ENCODE measurements at regions not wholly inside any gene's neighbourhood (a gene's known extent, or its start where the extent isn't known, plus 50 kb on each side); places are given as distances from the start of the nearest gene placed in this dataset.

GRCh38 chr12:96140174-96140573, 54.0 kb upstream of the ELK3 start:
- TF ChIP-seq CTCF (conservative IDR thresholded peaks at IDR 0.05; ENCODE audit: low read depth, low read length) = no peak
- TF ChIP-seq EZH2 (IDR thresholded peaks at IDR 0.05; ENCODE audit: low read length, unreplicated experiment) = no peak
